OCI-LY1 (cell line): ENCODE measurements at regions not wholly inside any gene's neighbourhood (a gene's known extent, or its start where the extent isn't known, plus 50 kb on each side); places are given as distances from the start of the nearest gene placed in this dataset.

ENCODE experiments used
- EZH2 ChIP-seq: fragments of 200-600 bp; sonication (generic), shearing (Covaris generic); IDR thresholded peaks from 2 replicates; pipeline ENCODE4 v1.8.0; 2017; ENCODE audit warnings: borderline replicate concordance, mixed run types, mild to moderate bottlenecking, antibody characterized with exemption, low read length, moderate library complexity, mixed read lengths
- TF ChIP-seq, protein P1 (sequence below): fragments of 200-600 bp; sonication (generic), shearing (Covaris generic); IDR thresholded peaks from 2 replicates; pipeline ENCODE4 v1.5.1; 2017; ENCODE audit warnings: mild to moderate bottlenecking, antibody characterized with exemption, low read length, moderate library complexity, mixed read lengths

DNA sequence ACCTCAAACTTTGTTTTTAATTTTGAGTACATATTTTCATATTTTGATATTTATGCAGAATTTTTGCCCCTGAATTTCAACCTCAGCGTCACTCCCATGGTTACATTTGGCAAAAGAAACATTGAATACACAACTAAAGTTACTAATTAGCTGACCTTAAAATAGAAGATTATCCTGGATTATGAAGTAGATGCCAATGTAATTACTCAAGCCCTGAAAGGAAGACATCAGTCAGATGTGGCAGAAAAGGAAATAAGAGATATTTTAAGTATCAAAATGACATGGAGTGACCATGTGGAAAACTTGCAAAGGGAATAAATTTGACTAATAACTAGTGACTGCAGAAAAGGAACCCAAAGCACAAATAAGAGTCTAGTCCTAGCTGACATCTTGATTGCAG is 701.3 kb upstream of the KCND2 start:
- TF ChIP-seq, protein P1, sequence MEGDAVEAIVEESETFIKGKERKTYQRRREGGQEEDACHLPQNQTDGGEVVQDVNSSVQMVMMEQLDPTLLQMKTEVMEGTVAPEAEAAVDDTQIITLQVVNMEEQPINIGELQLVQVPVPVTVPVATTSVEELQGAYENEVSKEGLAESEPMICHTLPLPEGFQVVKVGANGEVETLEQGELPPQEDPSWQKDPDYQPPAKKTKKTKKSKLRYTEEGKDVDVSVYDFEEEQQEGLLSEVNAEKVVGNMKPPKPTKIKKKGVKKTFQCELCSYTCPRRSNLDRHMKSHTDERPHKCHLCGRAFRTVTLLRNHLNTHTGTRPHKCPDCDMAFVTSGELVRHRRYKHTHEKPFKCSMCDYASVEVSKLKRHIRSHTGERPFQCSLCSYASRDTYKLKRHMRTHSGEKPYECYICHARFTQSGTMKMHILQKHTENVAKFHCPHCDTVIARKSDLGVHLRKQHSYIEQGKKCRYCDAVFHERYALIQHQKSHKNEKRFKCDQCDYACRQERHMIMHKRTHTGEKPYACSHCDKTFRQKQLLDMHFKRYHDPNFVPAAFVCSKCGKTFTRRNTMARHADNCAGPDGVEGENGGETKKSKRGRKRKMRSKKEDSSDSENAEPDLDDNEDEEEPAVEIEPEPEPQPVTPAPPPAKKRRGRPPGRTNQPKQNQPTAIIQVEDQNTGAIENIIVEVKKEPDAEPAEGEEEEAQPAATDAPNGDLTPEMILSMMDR: no peak
- no peak for TF ChIP-seq EZH2
